HG03565 (cell line): ENCODE measurements at regions not wholly inside any gene's neighbourhood (a gene's known extent, or its start where the extent isn't known, plus 50 kb on each side); places are given as distances from the start of the nearest gene placed in this dataset.
"Not testable (repeated sequence)": the region's sequence is repeated elsewhere in the genome, so short reads cannot be mapped to it uniquely, and the experiment has no call there.

Experiments used
- ATAC-seq: cut with Tn5 transposase; IDR thresholded peaks from one replicate; pipeline ENCODE4 v1.9.1; 2021; ENCODE audit warnings: mild to moderate bottlenecking, moderate library complexity; ENCODE audit not compliant: unreplicated experiment

DNA sequence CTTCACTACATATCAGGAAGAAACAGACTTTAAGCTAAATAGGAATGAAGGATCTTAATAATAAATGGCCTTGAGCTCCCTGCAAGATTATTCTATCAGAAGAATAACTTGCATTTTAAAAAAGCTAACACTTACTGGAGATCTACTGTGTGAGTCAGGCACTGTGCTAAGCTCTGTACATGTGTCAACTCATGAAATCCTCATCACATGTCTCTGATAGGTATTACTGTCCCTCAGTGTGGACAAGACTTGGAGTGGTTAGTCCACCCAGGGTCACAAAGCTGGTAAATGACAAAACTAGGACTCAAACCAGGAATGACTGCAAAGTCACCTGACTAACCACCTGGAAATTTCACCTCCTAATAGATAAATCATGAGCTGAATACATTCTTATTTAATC, 57.1 kb upstream of the KCTD7 start:
- no peak for ATAC-seq

GRCh38 chr7:66573782-66574495, 54.7 kb upstream of the KCTD7 start:
- ATAC-seq: not testable (repeated sequence)

DNA sequence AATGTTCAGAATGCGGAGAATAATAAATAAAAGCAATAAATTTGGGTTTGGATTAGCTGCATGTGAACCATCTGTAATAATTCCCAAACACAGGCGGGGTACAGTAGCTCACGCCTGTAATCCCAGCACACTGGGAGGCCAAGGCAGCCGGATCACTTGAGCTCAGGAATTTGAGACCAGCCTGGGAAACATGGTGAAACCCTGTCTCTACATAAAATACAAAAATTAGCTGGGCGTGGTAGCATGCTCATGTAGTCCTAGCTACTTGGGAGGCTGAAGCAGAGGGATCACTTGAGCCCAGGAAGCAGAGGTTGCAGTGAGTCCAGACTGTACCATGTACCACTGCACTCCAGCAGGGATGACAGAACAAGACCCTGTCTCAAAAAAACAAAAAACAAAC, 53.9 kb upstream of the KCTD7 start:
- ATAC-seq: not testable (repeated sequence)

GRCh38 chr7:66575398-66575797, 53.3 kb upstream of the KCTD7 start:
- ATAC-seq: no peak

DNA sequence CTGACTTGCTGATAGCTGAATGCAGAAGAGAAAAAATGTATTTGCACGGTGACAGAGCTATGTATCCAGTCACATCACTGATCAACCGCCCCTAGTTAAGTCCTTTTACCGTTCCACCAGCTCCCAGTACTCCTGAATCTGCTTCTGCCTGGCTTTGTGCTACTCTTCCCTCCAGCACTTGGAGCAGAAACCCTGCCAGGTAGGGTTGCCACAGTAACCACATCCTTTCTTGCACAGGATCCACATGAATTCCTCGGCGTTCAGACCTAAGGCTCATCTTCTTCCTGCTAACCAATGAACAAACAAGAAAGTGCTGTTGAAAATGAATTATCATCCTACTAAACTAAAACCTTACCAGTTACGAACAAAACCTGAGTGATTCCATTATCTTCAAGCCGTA, 52.0 kb upstream of the KCTD7 start:
- ATAC-seq: no peak
